Retinal pigment epithelial cell (primary cell): ENCODE measurements at regions not wholly inside any gene's neighbourhood (a gene's known extent, or its start where the extent isn't known, plus 50 kb on each side); places are given as distances from the start of the nearest gene placed in this dataset.
"Not testable (repeated sequence)": the region's sequence is repeated elsewhere in the genome, so short reads cannot be mapped to it uniquely, and the experiment has no call there.

Experiments
- DNase-seq: peaks from one replicate; pipeline ENCODE4 v3.0.0-alpha.2; 2010; ENCODE audit warnings: low read depth
- H3K4me3 ChIP-seq: 2 replicates; pipeline ENCODE4 v1.5.1; 2011; ENCODE audit warnings: mild to moderate bottlenecking, low read length, control low read depth, moderate library complexity
- TF ChIP-seq, protein P1 (sequence below): conservative IDR thresholded peaks from 2 replicates; pipeline ENCODE4 v1.5.1; 2011; ENCODE audit warnings: low read depth, low read length, control low read depth, inconsistent platforms

DNA sequence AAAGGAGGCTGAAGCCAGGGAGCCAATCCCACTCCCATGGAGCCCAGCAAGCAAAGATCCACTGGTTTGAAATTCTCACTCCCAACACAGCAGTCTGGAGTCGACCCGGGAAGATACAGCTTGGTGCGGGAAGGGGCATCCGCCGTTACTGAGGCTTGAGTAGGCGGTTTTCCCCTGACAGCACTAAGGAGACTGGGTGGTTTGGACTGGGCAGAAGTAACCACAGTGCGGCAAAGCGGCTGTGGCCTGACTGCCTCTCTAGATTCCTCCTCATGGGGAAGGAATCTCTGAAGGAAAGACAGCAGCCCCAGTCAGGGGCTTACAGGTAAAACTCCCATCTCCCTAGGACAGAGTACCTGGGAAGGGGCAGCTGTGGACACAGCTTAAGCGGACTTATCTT is 261.6 kb upstream of the KYNU start:
- H3K4me3 ChIP-seq: no peak overlapping the region
- TF ChIP-seq, protein P1, sequence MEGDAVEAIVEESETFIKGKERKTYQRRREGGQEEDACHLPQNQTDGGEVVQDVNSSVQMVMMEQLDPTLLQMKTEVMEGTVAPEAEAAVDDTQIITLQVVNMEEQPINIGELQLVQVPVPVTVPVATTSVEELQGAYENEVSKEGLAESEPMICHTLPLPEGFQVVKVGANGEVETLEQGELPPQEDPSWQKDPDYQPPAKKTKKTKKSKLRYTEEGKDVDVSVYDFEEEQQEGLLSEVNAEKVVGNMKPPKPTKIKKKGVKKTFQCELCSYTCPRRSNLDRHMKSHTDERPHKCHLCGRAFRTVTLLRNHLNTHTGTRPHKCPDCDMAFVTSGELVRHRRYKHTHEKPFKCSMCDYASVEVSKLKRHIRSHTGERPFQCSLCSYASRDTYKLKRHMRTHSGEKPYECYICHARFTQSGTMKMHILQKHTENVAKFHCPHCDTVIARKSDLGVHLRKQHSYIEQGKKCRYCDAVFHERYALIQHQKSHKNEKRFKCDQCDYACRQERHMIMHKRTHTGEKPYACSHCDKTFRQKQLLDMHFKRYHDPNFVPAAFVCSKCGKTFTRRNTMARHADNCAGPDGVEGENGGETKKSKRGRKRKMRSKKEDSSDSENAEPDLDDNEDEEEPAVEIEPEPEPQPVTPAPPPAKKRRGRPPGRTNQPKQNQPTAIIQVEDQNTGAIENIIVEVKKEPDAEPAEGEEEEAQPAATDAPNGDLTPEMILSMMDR: no peak

DNA sequence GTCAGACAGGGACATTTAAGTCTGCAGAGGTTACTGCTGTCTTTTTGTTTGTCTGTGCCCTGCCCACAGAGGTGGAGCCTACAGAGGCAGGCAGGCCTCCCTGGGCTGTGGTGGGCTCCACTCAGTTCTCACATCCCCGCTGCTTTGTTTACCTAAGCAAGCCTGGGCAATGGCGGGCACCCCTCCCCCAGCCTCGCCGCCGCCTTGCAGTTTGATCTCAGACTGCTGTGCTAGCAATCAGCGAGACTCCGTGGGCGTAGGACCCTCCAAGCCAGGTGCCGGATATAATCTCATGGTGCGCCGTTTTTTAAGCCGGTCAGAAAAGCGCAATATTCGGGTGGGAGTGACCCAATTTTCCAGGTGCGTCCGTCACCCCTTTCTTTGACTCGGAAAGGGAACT is 264.3 kb upstream of the KYNU start:
- H3K4me3 ChIP-seq, DNase-seq: not testable (repeated sequence)

More for the DNA sequence above, 261.6 kb upstream of the KYNU start:
- no peak for DNase-seq

DNA sequence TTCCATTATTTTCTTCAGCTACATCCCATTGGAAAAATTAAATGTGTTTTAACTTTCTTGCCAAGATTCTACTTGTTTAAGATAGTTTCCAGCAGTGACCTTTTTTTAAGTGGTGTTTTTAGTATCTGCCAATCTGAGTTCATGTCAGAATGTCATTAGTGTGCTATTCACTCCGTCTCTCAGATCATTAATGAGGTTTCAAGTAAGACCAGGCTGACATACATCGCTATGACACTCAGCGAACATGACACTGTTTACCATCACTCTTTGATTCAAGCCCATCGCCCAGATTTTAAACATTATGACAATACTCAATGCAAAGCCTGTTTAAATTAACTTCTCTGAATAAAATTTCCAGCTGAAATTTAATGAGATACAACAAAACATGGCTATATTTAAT is 272.0 kb upstream of the KYNU start:
- H3K4me3 ChIP-seq: no peak overlapping the region
- DNase-seq: no peak
- TF ChIP-seq, protein P1: no peak

DNA sequence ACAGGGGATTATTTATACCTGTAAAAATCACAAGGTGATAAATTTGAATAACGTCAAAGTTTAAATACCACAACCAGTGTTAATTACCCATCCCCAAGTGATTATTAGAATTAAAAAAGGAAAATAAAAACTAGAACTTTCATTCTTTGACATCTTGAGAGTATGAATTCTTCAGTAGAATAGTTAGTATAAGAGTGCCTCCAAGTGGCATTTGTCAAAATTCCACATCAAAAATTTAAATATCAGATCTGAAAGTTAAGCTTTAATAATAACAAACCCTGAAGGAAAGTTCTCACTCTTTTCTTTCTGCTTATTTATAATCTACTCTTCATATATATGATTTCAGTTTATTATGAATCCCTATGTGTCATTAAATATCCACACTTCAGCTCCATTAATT is 273.7 kb upstream of the KYNU start:
- no peak for DNase-seq
- H3K4me3 ChIP-seq: no peak overlapping the region
- TF ChIP-seq, protein P1: peak; percentile 37

DNA sequence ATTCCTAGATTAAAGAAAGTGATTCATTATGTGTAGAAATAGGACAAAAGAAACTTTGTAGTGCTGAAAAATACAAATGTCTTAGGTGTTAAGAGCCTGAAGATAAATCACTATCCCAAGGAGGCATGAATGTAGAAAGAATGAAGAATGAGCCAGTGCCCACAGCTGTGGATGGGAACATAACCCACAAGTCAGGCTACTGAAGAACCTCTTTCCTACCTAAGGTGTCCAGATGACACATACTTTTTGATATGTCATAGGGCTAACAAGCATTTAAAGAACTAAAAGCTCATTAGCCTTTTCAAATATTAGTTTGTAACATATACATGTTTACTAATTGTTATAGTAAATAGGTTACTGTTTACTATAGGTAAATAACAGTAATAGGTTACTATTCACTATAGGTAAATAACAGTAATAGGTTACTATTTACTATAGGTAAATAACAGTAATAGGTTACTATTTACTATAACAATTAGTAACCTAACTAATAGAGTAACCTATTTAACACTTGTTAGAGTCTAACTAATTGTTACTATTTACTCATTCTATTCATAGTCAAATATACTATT is 275.0 kb upstream of the KYNU start:
- H3K4me3 ChIP-seq: no peak overlapping the region
- TF ChIP-seq, protein P1: no peak
- no peak for DNase-seq

DNA sequence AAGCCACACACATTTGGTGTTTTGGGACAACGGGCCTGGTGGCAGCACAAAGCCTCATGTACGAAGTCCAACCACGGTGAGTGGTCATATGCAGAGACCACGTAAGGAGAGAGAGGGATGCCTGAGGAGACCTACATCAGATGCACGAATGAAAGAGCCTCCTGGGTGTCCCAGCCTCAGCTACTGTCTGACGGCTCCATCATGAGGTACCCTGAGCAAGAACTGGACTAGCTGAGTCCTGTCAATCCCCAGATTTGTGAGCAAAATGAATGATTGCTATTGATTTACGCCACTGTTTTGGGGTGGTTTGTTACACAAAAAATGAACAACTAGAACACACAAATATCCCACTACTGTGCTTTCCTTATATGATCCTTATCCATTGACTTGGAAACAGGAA is 275.7 kb upstream of the KYNU start:
- DNase-seq: no peak
- TF ChIP-seq, protein P1: no peak
- H3K4me3 ChIP-seq: no peak overlapping the region

DNA sequence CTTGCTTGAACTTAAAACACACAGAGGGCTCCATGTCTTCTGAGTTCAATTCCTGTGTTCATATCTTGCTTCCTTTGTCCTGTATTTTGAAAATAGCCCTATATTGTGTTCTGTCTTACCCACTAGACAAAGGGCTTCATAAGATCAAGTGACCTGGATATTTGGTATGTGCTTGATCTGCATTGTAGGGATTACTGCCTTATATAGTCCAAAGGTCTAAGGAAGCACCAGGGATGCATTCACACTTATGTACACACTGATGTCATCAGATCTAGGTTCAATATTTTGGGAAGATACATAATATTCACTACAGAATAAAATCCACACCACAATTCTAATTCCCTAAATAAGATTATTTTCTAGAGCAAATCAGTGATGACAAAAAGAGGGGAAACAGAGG is 278.0 kb upstream of the KYNU start:
- no peak overlapping the region for H3K4me3 ChIP-seq
- DNase-seq: no peak
- TF ChIP-seq, protein P1: no peak

DNA sequence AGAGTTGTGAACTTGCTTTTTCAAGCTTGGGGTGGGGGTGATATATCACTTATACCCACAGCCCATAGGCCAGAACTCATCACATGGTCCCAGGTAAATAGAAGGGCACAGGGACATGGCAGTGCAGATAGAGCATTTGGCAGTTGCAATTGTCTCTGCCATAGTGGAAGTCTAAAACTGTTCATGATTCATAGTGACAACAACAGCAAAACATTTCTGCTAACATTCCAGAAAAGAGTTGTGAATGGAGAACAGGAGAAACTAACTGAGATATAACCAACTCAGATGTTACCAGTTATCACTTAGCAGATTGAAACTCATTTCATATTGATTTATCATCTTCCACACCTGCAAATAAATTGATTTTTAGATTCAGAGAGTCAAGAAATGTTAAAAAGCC is 278.6 kb upstream of the KYNU start:
- no peak overlapping the region for H3K4me3 ChIP-seq
- no peak for DNase-seq
- TF ChIP-seq, protein P1: no peak
